ENCODE measurements at regions not wholly inside any gene's neighbourhood (a gene's known extent, or its start where the extent isn't known, plus 50 kb on each side); places are given as distances from the start of the nearest gene placed in this dataset.

DNA sequence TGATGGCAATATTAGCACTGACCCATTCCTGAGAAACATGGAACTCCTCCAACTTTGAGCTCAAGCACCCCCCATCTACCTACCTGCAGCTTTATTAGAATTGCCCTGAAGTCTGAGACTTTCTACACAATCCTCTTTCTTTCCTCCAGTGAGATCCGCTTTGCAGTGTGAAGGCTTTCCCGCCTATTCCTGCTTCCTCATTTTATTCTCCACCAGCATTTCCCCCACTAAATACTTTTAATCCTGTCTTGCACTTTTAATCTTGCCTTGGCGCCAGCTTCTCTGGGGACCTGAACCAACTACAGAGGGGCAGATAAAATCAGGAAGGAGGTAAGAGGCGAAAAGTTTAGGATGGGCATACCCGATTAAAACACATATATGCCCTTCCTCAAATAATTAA is 178.1 kb upstream of the PRDM1 start:
- H3K27ac ChIP-seq (ENCODE audit: extremely low read length, insufficient read depth, low read length) = no peak overlapping the region
- peaks cover 0 to 17% of the 10 kb centered on the region in 2 experiments; a peak in 1 of 5 replicates for H3K27me3 ChIP-seq (ENCODE audit: control insufficient read depth in 1 of 2, insufficient read depth in 2 of 2, low read length in 2 of 2)
- no peaks in the 10 kb centered on the region for H3K9me3 ChIP-seq (ENCODE audit: low read length)
- no peak overlapping the region for H3K9ac ChIP-seq (ENCODE audit: insufficient read depth, low read depth, low read length)
- DNase-seq (ENCODE audit: low spot score) = no peak
- H4K20me1 ChIP-seq (ENCODE audit: insufficient read depth, low read length) = no peaks in the 10 kb centered on the region
- no peaks in the 10 kb centered on the region for H3K79me2 ChIP-seq (ENCODE audit: insufficient read depth, low read length)
- POLR2A ChIA-PET = no interaction called here
- 69% methylated on average over 5 of the region's 5 CpGs for WGBS (ENCODE audit: low lambda C conversion rate)
- TF ChIP-seq KAT8 (CRISPR knock-in tag; IDR thresholded peaks at IDR 0.05) (no peak), ZNF260 (CRISPR knock-in tag; IDR thresholded peaks at IDR 0.05; ENCODE audit: borderline replicate concordance, low read depth) (no peak), CBFB (CRISPR knock-in tag; IDR thresholded peaks at IDR 0.05) (no peak), TOPORS (CRISPR knock-in tag; IDR thresholded peaks at IDR 0.05) (no peak), NFE2 (CRISPR knock-in tag; IDR thresholded peaks at IDR 0.05) (no peak), SPEN (CRISPR knock-in tag; IDR thresholded peaks at IDR 0.05; ENCODE audit: low read depth) (no peak), CHD2 (IDR thresholded peaks at IDR 0.05; ENCODE audit: low read depth, low read length) (no peak), SP1 (IDR thresholded peaks at IDR 0.05) (no peak), SP1 (CRISPR knock-in tag; IDR thresholded peaks at IDR 0.05) (no peak), ZNF570 (CRISPR knock-in tag; IDR thresholded peaks at IDR 0.05; ENCODE audit: borderline replicate concordance) (no peak), IRF2 (CRISPR knock-in tag; IDR thresholded peaks at IDR 0.05) (no peak), SALL2 (CRISPR knock-in tag; IDR thresholded peaks at IDR 0.05) (no peak)
- in situ Hi-C loops (cut with HindIII; ENCODE audit: extremely low pct_ligation_motif_present, low pct_unique_long_range_greater_than_20kb) = no loop called here
- H3K4me2 ChIP-seq (ENCODE audit: low read depth, low read length) = no peak overlapping the region
- CTCF ChIA-PET (ENCODE audit: low intra/inter-chr PET ratio, low total read pairs) = no interaction called here
- no peak overlapping the region for H2AFZ ChIP-seq (ENCODE audit: low read length)
- H3K36me3 ChIP-seq (replicated peaks in 1 of 2; ENCODE audit: control insufficient read depth in 1 of 2, insufficient read depth in 2 of 2, low read length in 2 of 2) = no peaks in the 10 kb centered on the region
- ATAC-seq = no peak
- H3K4me1 ChIP-seq (ENCODE audit: insufficient read depth, low read length) = no peaks in the 10 kb centered on the region
- H3K4me3 ChIP-seq (replicated peaks in 1 of 3; ENCODE audit: insufficient read depth in 1 of 3, low read depth in 2 of 3, low read length in 3 of 3) = no peak overlapping the region
- BruUV-seq (replicated peaks) = no TSS peak
- intact Hi-C loops (cut with micrococcal nuclease; ENCODE audit: unreplicated experiment) = no loop called here
- FAIRE-seq = no peak

DNA sequence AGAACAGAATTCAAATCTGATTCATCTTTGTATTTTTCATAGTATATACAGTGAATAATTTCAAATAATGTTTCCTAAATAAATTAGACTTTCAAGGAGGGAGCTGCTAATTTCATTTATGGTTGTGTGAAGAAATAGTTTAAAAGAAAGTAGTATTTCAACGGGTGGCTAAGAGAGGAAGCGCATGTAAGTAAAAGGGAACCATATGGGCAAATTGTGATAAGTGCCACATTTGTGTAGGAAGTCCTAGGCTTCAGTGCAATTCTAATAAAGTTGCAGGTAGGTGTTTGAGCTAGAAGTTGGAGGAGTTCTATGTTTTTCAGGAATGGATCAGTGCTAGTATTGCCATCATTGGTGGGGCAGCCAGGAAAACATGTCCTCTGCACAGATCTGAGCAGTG is 178.8 kb upstream of the PRDM1 start:
- no peak for FAIRE-seq
- Histone ChIP-seq H3K4me3 (replicated peaks in 1 of 3; ENCODE audit: insufficient read depth in 1 of 3, low read depth in 2 of 3, low read length in 3 of 3) (no peak overlapping the region), H3K27ac (ENCODE audit: extremely low read length, insufficient read depth, low read length) (no peak overlapping the region), H4K20me1 (ENCODE audit: insufficient read depth, low read length) (no peaks in the 10 kb centered on the region), H3K36me3 (replicated peaks in 1 of 2; ENCODE audit: control insufficient read depth in 1 of 2, insufficient read depth in 2 of 2, low read length in 2 of 2) (no peaks in the 10 kb centered on the region), H3K27me3 (ENCODE audit: control insufficient read depth in 1 of 2, insufficient read depth in 2 of 2, low read length in 2 of 2) (peaks cover 0 to 17% of the 10 kb centered on the region in 2 experiments; a peak in 1 of 5 replicates), H2AFZ (ENCODE audit: low read length) (no peak overlapping the region), H3K9ac (ENCODE audit: insufficient read depth, low read depth, low read length) (no peak overlapping the region), H3K4me1 (ENCODE audit: insufficient read depth, low read length) (no peaks in the 10 kb centered on the region), H3K79me2 (ENCODE audit: insufficient read depth, low read length) (no peaks in the 10 kb centered on the region), H3K9me3 (ENCODE audit: low read length) (no peaks in the 10 kb centered on the region), H3K4me2 (ENCODE audit: low read depth, low read length) (no peak overlapping the region)
- intact Hi-C loops (cut with micrococcal nuclease; ENCODE audit: unreplicated experiment) (no loop called here), in situ Hi-C loops (cut with HindIII; ENCODE audit: extremely low pct_ligation_motif_present, low pct_unique_long_range_greater_than_20kb) (no loop called here)
- 35% methylated on average over 2 of the region's 2 CpGs for WGBS (ENCODE audit: low lambda C conversion rate)
- BruUV-seq (replicated peaks) = no TSS peak
- DNase-seq (ENCODE audit: low spot score) = no peak
- no peak for ATAC-seq
- CTCF ChIA-PET (ENCODE audit: low intra/inter-chr PET ratio, low total read pairs) = no interaction called here
- POLR2A ChIA-PET = no interaction called here
- TF ChIP-seq ZNF136 (CRISPR knock-in tag; IDR thresholded peaks at IDR 0.05; ENCODE audit: low read depth) = no peak
- no peak for TF ChIP-seq LRRFIP1 (CRISPR knock-in tag; conservative IDR thresholded peaks at IDR 0.05)
- TF ChIP-seq, protein P1, sequence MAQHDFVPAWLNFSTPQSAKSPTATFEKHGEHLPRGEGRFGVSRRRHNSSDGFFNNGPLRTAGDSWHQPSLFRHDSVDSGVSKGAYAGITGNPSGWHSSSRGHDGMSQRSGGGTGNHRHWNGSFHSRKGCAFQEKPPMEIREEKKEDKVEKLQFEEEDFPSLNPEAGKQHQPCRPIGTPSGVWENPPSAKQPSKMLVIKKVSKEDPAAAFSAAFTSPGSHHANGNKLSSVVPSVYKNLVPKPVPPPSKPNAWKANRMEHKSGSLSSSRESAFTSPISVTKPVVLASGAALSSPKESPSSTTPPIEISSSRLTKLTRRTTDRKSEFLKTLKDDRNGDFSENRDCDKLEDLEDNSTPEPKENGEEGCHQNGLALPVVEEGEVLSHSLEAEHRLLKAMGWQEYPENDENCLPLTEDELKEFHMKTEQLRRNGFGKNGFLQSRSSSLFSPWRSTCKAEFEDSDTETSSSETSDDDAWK (CRISPR knock-in tag; IDR thresholded peaks at IDR 0.05) = no peak
- TF ChIP-seq, protein P2, sequence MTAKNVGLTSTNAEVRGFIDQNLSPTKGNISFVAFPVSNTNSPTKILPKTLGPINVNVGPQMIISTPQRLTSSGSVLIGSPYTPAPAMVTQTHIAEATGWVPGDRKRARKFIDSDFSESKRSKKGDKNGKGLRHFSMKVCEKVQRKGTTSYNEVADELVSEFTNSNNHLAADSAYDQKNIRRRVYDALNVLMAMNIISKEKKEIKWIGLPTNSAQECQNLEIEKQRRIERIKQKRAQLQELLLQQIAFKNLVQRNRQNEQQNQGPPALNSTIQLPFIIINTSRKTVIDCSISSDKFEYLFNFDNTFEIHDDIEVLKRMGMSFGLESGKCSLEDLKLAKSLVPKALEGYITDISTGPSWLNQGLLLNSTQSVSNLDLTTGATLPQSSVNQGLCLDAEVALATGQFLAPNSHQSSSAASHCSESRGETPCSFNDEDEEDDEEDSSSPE (CRISPR knock-in tag; IDR thresholded peaks at IDR 0.05) = no peak
- TF ChIP-seq KMT2A (CRISPR knock-in tag; IDR thresholded peaks at IDR 0.05) = no peak
- no peak for TF ChIP-seq FOXA3 (CRISPR knock-in tag; IDR thresholded peaks at IDR 0.05)
